ENCODE measurements at regions not wholly inside any gene's neighbourhood (a gene's known extent, or its start where the extent isn't known, plus 50 kb on each side); places are given as distances from the start of the nearest gene placed in this dataset.

- DNase-seq, result no peak
These were observed 279.8 kb upstream of the EEF2KMT start for GRCh38 chr16:5377280-5377898.

- no peak for DNase-seq
These were observed 276.6 kb upstream of the EEF2KMT start for GRCh38 chr16:5374184-5374583.

- no peak for DNase-seq
These were observed 270.4 kb upstream of the EEF2KMT start for GRCh38 chr16:5367951-5368350.

DNA sequence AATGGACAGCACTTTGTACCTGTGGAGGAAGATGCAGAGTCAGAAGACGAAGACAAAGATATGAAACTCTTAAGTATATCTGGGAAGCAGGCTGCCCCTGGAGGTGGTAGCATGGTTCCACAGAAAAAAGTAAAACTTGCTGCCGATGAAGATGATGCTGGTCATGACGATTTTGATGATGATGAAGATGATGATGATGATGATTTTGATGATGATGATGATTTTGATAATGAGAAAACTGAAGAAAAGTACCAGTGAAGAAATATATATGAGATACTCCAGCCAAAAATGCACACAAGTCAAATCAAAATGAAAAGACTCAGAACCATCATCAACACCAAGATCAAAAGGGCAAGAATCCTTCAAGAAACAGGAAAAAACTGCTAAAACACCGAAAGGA is 268.5 kb upstream of the EEF2KMT start:
- no peak for DNase-seq

- DNase-seq, result no peak
These were observed 266.6 kb upstream of the EEF2KMT start for GRCh38 chr16:5364186-5364585.

- DNase-seq, result no peak
These were observed 263.7 kb upstream of the EEF2KMT start for GRCh38 chr16:5361322-5361721.

- DNase-seq, result no peak
These were observed 257.1 kb upstream of the EEF2KMT start for GRCh38 chr16:5354645-5355044.

GRCh38 chr16:5349670-5350517 is 252.3 kb upstream of the EEF2KMT start:
- no peak for DNase-seq

GRCh38 chr16:5349101-5349500 is 251.5 kb upstream of the EEF2KMT start:
- DNase-seq, result no peak

GRCh38 chr16:5347561-5347960 is 250.0 kb upstream of the EEF2KMT start:
- DNase-seq, result no peak

GRCh38 chr16:5336941-5337340 is 239.3 kb upstream of the EEF2KMT start:
- no peak for DNase-seq

GRCh38 chr16:5333991-5334390 is 236.4 kb upstream of the EEF2KMT start:
- DNase-seq, result no peak

DNA sequence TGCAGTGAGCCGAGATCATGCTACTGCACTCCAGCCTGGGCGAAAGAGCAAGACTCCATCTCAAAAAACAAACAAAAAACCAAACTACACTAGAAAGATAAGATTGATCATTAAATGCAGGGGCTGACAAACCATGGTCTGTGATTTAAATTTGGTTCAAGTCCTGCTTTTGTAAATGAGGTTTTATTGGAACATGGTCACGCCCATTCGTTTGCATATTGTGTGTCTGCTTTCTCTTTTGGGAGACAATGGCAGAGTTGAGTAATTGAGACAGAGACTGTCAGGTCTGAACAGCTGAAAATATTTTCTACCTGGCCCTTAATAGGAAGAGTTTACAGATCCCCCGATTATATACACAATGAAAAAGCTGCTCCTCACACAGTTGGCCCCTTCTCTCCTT is 235.5 kb upstream of the EEF2KMT start:
- DNase-seq, result no peak

GRCh38 chr16:5330058-5330457 is 232.5 kb upstream of the EEF2KMT start:
- DNase-seq, result no peak

GRCh38 chr16:5328546-5328945 is 231.0 kb upstream of the EEF2KMT start:
- DNase-seq, result no peak

DNA sequence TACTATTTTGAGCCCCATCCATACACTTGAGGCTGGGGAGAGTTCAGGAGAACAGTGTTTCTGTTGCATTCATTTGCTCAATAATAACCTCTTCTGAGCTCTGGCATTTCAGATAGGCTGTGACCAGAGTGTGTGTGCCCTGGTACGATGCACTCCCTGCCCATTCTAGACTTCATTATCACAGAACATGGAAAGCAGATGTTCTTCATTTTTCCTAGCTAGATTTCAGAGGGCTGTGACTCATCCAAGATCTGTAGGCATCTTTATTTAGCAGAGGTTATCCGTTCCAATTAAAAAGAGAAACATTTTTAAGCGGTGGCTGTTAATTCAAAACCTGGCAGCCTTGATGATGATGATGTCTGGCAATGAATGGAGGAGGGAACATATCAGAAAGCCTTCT is 228.8 kb upstream of the EEF2KMT start:
- no peak for DNase-seq

DNA sequence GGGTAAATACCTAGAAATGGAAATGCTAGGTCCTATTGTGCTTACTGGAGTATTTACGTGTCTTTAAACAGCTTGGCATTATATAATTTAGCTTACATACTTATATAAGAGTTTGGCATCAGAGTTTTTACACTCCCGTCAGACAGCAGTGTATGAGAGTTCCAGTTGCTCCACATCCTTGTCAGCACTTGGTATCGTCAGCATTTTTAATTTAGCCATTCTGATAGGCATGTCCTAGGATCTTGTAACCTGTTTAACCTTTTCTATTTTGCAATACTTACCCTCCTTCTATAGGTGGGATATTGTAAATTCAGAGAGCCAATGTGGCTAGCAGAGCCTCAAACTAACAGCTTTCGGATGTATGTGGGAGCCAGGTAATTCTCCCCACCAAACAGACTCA is 228.3 kb upstream of the EEF2KMT start:
- DNase-seq, result no peak

- no peak for DNase-seq
These were observed 225.9 kb upstream of the EEF2KMT start for GRCh38 chr16:5323284-5324141.

GRCh38 chr16:5321930-5322329 is 224.3 kb upstream of the EEF2KMT start:
- DNase-seq, result no peak

- no peak for DNase-seq
These were observed 222.2 kb upstream of the EEF2KMT start for GRCh38 chr16:5319799-5320198.

DNA sequence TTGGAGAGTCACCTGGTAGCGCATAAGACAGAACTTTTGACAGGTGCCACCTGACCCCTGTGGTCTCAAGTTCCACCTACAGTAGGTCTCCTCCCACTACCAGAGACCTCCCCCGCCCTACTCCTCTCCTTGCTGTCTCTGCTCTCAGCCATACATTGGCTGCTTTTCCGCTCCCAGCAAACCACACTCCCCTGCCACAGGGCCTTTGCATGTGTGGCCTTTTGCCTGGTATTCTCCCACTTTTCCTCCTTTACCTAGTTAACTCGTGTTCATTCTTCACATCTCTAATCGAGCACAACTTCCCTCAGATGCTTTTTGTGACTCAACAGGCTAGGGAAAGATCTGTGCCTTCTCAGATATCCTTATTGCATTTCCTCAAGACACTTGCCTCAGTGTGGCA is 218.3 kb upstream of the EEF2KMT start:
- no peak for DNase-seq

DNA sequence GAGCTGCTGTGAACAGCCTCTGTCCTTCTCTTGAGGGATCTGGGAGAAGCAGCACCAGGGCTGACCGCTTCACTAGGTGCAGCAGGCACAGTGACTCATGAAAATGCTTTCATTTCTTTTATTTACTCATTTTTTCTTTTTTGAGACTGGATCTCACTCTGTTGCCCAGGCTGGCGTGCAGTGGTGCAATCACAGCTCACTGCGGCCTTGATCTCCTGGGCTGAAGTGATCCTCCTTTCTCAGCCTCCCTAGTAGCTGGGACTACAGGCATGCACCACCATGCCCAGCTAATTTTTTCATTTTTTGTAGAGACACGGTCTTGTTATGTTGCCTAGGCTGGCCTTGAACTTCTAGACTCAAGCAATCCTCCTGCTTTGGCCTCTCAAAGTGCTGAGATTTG is 216.8 kb upstream of the EEF2KMT start:
- DNase-seq, result no peak

DNA sequence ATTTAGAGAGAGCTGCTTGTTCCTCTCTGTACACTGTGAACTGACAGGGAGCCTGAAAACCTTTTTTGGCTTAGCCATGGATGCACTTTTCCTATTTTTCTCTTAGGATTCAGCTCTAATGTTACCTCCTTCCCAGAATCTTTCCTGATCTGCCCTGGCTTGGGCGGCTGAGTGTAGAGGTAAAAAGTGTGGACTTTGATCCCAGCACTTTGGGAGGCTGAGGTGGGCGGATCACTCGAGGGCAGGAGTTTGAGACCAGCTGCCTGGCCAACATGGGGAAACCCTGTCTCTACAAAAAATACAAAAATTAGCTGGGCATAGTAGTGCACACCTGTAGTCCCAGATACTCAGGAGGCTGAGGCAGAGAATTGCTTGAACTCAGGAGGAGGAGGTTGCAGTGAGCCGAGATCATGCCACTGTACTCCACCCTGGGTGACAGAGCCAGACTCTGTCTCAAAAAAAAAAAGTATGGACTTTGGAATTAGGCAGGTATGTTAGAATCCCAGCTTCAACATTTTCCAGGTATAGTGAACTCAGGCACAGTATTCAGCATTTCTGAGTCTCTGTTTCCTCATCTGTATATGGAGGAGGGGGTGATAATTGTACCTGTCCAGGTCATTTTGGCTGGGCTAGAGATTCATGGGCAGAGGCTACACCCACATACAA is 212.5 kb upstream of the EEF2KMT start:
- DNase-seq, result no peak

Data from DMS53 (cell line).